ENCODE measurements at regions not wholly inside any gene's neighbourhood (a gene's known extent, or its start where the extent isn't known, plus 50 kb on each side); places are given as distances from the start of the nearest gene placed in this dataset.

DNA sequence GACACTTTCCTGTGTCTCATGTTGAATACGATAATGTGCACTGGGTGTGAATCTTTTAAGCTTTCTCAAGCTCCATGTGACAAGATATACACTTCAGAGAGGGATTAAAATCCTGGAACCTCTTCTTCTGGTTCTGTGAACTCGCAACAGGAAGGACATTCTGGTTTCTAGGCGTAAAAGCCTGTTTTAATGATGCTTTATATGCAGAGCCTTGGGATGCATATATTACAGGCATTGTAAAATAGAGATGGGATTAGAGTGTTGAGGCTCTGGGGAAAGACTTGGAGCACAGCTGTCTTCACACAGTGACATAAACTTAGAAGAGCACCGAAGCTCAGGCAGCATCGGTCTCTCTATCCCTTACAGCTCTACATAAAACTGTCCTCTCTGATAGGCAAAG, 107.7 kb upstream of the SV2C start:
- ChIA-PET POLR2A (no interaction called here), CTCF (no interaction called here)
- no peak overlapping the region for H3K4me2 ChIP-seq
- no peak for FAIRE-seq
- H3K27ac ChIP-seq = no peak overlapping the region
- no peaks in the 10 kb centered on the region for H3K4me1 ChIP-seq
- no peak for ATAC-seq
- no peak overlapping the region for H3K4me3 ChIP-seq
- no peaks in the 10 kb centered on the region for H3K9me3 ChIP-seq
- DNase-seq (ENCODE audit: low read depth in 1 of 2, low spot score in 1 of 2) = no peak
- WGBS (ENCODE audit: missing lambda C conversion rate) = 5% methylated on average over 5 of the region's 5 CpGs
- no peak for TF ChIP-seq POLR2A (IDR thresholded peaks at IDR 0.05; ENCODE audit: low read length)
- TF ChIP-seq, protein P1, sequence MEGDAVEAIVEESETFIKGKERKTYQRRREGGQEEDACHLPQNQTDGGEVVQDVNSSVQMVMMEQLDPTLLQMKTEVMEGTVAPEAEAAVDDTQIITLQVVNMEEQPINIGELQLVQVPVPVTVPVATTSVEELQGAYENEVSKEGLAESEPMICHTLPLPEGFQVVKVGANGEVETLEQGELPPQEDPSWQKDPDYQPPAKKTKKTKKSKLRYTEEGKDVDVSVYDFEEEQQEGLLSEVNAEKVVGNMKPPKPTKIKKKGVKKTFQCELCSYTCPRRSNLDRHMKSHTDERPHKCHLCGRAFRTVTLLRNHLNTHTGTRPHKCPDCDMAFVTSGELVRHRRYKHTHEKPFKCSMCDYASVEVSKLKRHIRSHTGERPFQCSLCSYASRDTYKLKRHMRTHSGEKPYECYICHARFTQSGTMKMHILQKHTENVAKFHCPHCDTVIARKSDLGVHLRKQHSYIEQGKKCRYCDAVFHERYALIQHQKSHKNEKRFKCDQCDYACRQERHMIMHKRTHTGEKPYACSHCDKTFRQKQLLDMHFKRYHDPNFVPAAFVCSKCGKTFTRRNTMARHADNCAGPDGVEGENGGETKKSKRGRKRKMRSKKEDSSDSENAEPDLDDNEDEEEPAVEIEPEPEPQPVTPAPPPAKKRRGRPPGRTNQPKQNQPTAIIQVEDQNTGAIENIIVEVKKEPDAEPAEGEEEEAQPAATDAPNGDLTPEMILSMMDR (IDR thresholded peaks at IDR 0.05) = no peak
- TF ChIP-seq, protein P2, sequence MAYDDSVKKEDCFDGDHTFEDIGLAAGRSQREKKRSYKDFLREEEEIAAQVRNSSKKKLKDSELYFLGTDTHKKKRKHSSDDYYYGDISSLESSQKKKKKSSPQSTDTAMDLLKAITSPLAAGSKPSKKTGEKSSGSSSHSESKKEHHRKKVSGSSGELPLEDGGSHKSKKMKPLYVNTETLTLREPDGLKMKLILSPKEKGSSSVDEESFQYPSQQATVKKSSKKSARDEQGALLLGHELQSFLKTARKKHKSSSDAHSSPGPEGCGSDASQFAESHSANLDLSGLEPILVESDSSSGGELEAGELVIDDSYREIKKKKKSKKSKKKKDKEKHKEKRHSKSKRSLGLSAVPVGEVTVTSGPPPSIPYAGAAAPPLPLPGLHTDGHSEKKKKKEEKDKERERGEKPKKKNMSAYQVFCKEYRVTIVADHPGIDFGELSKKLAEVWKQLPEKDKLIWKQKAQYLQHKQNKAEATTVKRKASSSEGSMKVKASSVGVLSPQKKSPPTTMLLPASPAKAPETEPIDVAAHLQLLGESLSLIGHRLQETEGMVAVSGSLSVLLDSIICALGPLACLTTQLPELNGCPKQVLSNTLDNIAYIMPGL (CRISPR knock-in tag; IDR thresholded peaks at IDR 0.05; ENCODE audit: borderline replicate concordance) = no peak
- no peak for TF ChIP-seq EHF (CRISPR knock-in tag; IDR thresholded peaks at IDR 0.05)
- TF ChIP-seq RAD21 (conservative IDR thresholded peaks at IDR 0.05 in 1 of 2, IDR thresholded peaks at IDR 0.05 in 1 of 2) = no peak
- TF ChIP-seq ESRRA (IDR thresholded peaks at IDR 0.05; ENCODE audit: borderline replicate concordance, low read length) = no peak
- TF ChIP-seq ZC3H11A (IDR thresholded peaks at IDR 0.05) = no peak
- no peak for TF ChIP-seq RNF2 (IDR thresholded peaks at IDR 0.05; ENCODE audit: borderline replicate concordance, low read depth)
- TF ChIP-seq CBX2 (IDR thresholded peaks at IDR 0.05; ENCODE audit: borderline replicate concordance, low read depth) = no peak

DNA sequence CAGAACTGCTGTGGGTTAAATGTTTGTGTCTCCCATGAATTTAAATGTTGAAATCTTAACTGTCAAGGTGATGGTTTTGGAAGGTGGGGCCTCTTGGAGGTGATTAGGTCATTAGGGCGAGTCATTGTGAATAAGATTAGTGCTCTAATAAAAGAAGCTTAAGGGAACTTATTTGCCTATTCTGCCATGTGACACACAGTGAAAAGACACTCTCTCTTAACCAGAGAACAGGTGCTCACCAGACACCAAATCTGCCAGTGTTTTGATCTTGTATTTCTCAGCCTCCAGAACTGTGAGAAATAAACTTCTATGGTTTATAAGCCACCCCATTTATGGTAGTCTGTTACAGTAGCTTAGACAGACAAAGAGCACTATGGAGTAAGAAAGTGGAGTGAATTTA, 117.9 kb upstream of the SV2C start:
- TF ChIP-seq NR3C1 (IDR thresholded peaks at IDR 0.05) (no peak), ZNF302 (CRISPR knock-in tag; IDR thresholded peaks at IDR 0.05) (no peak), TP53 (CRISPR knock-in tag; IDR thresholded peaks at IDR 0.05) (no peak), FOSL2 (IDR thresholded peaks at IDR 0.05) (no peak), FOSL2 (CRISPR knock-in tag; IDR thresholded peaks at IDR 0.05) (no peak), KDM1A (IDR thresholded peaks at IDR 0.05; ENCODE audit: low read depth) (no peak), EHMT2 (IDR thresholded peaks at IDR 0.05; ENCODE audit: low read depth) (no peak), CHD4 (IDR thresholded peaks at IDR 0.05; ENCODE audit: borderline replicate concordance) (no peak), KDM5A (IDR thresholded peaks at IDR 0.05) (no peak), CHD2 (IDR thresholded peaks at IDR 0.05; ENCODE audit: low read length, partially characterized antibody) (no peak)
- TF ChIP-seq, protein P3, sequence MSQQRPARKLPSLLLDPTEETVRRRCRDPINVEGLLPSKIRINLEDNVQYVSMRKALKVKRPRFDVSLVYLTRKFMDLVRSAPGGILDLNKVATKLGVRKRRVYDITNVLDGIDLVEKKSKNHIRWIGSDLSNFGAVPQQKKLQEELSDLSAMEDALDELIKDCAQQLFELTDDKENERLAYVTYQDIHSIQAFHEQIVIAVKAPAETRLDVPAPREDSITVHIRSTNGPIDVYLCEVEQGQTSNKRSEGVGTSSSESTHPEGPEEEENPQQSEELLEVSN (IDR thresholded peaks at IDR 0.05; ENCODE audit: borderline replicate concordance, low read depth) = no peak
- TF ChIP-seq, protein P2 (CRISPR knock-in tag; IDR thresholded peaks at IDR 0.05; ENCODE audit: borderline replicate concordance) = no peak
- TF ChIP-seq, protein P4, sequence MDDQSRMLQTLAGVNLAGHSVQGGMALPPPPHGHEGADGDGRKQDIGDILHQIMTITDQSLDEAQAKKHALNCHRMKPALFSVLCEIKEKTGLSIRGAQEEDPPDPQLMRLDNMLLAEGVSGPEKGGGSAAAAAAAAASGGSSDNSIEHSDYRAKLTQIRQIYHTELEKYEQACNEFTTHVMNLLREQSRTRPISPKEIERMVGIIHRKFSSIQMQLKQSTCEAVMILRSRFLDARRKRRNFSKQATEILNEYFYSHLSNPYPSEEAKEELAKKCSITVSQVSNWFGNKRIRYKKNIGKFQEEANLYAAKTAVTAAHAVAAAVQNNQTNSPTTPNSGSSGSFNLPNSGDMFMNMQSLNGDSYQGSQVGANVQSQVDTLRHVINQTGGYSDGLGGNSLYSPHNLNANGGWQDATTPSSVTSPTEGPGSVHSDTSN (IDR thresholded peaks at IDR 0.05) = no peak
- TF ChIP-seq, protein P5, sequence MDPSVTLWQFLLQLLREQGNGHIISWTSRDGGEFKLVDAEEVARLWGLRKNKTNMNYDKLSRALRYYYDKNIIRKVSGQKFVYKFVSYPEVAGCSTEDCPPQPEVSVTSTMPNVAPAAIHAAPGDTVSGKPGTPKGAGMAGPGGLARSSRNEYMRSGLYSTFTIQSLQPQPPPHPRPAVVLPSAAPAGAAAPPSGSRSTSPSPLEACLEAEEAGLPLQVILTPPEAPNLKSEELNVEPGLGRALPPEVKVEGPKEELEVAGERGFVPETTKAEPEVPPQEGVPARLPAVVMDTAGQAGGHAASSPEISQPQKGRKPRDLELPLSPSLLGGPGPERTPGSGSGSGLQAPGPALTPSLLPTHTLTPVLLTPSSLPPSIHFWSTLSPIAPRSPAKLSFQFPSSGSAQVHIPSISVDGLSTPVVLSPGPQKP (IDR thresholded peaks at IDR 0.05; ENCODE audit: low read depth, low read length) = no peak
- no peak for FAIRE-seq
- H3K9me3 ChIP-seq = no peaks in the 10 kb centered on the region; the same call in 2 of the 3 replicates
- H3K4me2 ChIP-seq = no peak overlapping the region
- no peak for ATAC-seq
- ChIA-PET CTCF (no interaction called here), POLR2A (no interaction called here)
- no peak overlapping the region for H3K27ac ChIP-seq
- no peaks in the 10 kb centered on the region for H3K4me1 ChIP-seq
- no peak for DNase-seq (ENCODE audit: low read depth in 1 of 2, low spot score in 1 of 2)
- 0% methylated on average over 1 of the region's 1 CpG for WGBS (ENCODE audit: missing lambda C conversion rate)
- no peak overlapping the region for H3K4me3 ChIP-seq
